ENCODE measurements at regions not wholly inside any gene's neighbourhood (a gene's known extent, or its start where the extent isn't known, plus 50 kb on each side); places are given as distances from the start of the nearest gene placed in this dataset.
"Not testable (repeated sequence)": the region's sequence is repeated elsewhere in the genome, so short reads cannot be mapped to it uniquely, and the experiment has no call there.

DNA sequence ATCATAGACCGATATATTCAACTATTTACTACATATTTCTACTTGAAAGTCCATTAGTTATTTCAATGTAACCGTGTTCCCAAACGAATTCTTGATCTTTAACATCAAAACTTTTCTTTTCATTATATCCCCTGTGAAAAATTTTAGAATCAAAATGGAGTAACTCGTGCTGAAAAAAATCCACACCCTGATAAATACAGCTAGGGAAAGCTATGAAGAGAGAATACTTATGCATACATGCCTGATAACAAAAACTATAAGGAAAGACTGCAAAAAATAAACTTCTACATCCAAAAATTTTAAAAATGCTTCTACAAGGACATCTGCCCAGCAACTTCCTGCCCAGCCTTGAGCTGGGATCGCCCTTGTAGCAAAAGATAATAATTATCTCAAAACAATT lies 2458.3 kb upstream of the PCDH20 start:
- intact Hi-C loops (cut with micrococcal nuclease) = no loop called here

DNA sequence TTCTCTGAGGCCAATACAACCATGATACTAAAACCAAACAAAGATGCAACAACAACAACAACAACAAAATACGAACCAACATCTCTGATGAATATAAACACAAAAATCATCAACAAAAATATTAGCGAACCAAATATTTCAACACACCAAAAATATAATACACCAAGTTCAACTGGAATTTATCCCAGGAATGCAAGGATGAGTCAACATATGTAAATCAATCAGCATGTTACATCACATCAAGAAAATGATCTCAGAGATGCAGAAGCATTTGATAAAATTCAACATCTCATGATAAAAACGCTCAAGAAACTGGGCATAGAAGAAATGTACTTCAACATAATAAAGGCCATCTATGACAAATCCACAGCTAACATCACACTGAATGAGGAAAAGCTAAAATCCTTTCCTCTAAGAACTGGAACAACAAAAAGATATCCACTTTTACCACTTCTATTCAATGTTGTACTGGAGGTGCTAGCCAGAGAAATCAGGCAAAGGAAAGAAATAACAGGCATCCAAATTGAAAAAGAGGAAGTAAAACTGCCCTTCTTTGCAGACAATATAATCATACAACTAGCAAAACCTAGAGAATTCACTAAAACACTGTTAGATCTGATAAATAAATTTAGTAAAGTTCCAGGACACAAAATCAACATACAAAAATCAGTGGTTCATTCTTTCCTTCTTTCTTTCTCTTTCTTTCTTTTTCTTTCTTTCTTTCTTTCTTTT lies 2448.7 kb upstream of the PCDH20 start:
- intact Hi-C loops (cut with micrococcal nuclease) = no loop called here

DNA sequence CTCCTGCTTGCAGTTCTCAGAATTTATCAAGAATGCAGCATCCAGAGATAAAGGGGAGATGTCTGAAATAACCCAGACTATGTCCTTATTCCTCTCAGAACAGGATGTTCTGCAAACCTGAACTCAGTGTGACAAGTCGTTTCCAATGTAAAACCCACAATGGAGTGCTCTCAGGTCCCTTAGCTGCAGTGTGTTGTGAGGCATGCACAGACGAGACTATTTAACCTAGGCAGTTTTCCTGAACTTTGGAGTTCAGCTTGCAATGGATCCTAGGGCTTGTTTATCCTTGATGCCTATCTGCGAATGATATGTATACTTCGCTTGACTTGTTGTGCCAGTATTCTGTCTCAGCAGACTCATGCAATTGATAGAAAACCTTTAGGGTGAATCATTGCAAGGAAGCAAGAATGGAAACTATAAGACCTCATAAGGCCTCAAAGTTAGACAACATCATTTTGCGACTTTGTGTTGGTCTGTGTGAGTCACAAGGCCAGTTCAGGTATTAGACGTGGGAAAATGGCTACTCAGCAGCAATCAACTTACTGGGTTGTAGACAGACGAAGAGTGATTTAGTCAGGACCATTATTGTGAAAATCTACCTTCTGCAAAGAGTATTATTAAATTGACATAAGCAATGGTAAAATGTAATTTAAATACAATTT lies 2439.9 kb upstream of the PCDH20 start:
- intact Hi-C loops (cut with micrococcal nuclease) = no loop called here

DNA sequence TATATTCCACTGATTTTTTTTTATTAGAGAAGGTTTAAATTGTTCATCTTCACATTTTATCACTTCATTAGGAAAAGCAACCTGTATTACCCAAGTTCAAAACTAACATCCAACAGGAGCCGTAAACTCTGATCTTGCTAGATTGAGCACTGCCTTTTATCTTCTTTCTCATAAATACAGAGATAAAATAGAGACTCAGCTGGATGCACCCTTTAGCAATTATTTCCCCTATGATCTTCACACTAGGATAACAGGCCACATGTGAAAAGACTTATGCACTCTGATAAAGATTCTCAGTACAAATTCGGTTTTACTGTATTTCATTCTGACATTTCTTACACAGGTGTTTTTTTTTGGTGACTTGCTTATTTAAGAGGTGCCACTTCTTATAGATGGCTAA lies 2438.2 kb upstream of the PCDH20 start:
- intact Hi-C loops (cut with micrococcal nuclease) = no loop called here

DNA sequence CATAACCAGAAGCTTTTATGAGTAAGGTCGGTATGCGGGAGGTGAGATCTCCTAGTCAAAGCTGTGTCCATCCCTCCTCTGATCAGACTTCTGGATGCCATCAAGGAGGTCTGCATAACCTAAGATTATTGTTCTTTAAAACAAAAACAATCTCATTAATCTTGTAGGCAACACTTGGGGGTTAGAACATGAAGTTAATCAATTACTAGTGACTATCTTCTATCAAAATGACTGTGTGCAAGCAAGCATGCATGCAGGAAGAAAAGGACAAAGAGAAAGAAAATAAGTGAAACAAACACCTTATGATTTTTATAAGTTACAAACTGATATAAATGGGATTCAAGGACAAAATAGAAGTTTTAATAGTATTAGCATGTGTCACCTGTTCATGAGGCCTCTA lies 2435.9 kb upstream of the PCDH20 start:
- intact Hi-C loops (cut with micrococcal nuclease) = no loop called here

DNA sequence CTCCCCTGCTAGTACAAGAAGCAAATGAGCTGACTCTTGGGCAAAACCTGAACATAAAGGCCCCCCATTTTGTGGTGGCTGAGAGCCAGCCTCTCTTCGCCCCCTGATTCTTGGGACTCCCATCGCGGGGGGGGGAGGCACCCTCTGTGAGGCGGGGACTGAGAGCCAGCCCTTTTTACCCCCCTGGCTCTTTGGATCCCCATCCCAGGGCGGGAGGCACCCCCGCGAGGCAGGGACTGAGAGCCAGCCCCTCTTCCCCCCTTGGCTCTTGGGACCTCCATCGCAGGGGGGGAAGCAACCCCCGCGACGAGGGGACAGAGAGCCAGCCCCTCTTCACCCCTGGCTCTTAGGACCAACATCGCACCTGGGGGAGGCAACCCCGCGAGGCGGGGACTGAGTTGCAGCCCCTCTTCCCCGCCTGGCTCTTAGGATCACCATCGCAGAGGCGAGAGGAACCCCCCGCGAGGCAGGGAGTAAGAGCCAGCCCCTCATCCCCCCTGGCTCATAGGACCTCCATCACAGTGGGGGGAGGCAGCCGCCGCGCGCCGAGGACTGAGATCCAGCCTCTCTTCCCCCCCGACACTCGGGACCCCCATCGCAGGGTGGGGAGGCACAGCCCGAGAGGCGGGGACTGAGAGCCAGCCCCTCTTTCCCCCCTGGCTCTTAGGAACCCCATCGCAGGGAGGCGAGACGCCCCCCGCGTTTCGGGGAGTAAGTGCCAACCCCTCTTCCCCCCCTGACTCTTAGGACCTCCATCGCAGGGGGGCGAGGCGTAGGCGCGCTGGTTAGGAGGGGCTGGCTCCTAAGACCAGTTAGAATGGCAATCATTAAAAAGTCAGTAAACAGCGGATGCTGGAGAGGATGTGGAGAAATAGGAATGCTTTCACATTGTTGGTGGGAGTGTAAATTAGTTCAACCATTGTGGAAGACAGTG lies 2428.4 kb upstream of the PCDH20 start:
- intact Hi-C loops (cut with micrococcal nuclease) = no loop called here

DNA sequence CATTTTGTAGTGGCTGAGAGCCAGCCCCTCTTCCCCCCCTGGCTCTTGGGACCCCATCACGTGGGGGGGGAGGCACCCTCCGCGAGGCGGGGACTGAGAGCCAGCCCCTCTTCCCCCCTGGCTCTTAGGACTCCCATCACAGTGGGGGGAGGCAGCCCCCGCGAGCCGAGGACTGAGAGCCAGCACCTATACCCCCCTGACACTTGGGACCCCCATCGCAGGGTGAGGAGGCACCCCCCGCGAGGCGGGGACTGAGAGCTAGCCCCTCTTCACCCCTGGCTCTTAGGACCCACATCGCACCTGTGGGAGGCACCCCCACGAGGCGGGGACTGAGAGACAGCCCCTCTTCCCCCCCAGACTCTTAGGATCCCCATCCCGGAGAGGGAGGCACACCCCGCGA lies 2426.5 kb upstream of the PCDH20 start:
- intact Hi-C loops (cut with micrococcal nuclease) = no loop called here

DNA sequence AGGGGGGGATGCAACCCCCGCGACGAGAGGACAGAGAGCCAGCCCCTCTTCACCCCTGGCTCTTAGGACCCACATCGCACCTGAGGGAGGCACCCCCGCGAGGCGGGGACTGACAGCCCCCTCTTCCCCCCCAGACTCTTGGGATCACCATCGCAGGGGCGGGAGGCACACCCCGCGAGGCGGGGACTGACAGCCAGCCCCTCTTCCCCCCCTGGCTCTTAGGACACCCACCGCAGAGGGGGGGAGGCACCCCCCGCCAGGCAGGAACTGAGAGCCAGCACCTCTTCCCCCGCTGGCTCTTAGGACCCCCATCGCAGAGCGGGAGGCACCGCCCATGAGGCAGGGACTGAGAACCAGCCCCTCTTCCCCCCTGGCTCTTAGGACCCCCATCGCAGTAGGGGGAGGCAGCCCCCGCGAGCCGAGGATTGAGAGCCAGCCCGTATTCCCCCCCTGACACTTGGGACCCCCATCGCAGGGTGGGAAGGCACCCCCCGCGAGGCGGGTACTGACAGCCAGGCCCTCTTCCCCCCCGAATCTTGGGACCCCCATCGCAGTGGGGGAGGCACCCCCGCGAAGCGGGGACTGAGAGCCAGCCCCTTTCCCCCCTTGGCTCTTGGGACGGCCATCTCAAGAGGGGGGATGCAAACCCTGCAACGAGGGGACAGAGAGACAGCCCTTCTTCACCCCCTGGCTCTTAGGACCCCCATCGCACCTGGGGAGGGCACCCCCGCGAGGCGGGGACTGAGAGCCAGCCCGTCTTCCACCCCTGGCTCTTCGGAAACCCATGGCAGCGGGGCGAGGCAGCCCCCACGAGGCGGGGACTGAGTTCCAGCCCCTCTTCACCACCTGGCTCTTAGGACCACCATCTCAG lies 2425.1 kb upstream of the PCDH20 start:
- intact Hi-C loops (cut with micrococcal nuclease) = no loop called here

DNA sequence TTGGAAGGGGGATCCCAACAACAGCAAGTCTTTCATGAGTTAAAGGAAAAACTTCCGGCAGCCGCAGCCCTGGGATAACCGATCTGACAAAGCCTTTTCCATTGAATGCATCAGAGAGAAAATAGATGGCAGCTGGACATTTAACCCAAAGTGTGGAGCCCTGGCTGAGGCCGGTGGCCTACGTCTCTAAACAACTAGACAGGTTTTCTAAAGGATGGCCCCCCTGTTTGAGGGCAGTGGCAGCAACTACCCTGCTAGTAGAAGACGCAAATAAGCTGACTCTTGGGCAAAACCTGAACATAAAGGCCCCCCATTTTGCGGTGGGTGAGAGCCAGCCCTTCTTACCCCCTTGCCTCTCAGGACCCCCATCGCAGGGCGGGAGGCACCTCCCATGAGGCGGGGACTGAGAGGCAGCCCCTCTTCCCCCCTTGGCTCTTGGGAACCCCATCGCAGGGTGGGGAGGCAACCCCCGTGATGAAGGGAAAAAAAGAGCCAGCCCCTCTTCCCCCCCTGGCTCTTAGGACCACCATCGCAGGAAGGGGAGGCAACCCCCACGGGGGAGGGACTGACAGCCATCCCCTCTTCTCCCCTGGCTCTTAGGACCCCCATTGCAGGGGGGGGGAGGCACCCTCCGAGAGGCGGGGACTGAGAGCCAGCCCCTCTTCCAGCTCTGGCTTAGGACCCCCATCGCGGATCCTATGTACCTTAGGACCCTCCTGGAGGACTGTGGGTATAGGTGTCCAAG lies 2422.9 kb upstream of the PCDH20 start:
- intact Hi-C loops (cut with micrococcal nuclease) = no loop called here

DNA sequence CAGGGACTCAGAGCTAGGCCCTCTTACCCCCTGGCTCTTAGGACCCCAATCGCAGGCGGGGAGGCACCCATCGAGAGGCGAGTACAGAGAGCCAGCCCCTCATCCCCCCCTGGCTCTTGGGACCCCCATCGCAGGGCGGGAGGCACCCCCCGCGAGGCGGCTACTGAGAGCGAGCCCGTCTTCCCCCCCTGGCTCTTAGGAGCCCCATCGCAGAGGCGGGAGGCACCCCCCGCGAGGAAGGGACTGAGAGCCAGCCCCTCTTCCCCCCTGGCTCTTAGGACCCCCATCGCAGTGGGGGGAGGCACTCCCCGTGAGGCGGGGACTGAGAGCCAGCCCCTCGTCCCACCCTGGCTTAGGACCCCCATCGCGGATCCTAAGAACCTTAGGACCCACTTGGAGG lies 2422.1 kb upstream of the PCDH20 start:
- intact Hi-C loops (cut with micrococcal nuclease) = not testable (repeated sequence)

DNA sequence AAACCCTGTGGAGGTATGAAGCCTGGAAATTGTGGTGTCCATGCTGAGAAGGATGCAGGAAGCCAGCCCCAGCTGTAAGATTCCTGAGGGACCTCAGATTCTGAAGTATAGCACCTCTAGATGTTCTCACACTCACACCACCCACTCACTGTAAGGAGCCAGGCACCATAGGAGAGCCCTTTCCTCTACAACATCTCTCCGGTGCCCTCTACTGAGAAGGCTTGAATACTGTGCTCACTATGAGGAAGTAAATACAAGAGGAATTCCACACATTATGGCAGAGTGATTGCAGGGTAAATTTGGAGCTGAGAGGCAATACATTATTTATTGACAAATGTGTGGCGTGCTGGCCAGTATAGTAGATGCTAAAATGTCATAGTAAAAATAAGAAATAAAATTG lies 2414.0 kb upstream of the PCDH20 start:
- intact Hi-C loops (cut with micrococcal nuclease) = not testable (repeated sequence)

DNA sequence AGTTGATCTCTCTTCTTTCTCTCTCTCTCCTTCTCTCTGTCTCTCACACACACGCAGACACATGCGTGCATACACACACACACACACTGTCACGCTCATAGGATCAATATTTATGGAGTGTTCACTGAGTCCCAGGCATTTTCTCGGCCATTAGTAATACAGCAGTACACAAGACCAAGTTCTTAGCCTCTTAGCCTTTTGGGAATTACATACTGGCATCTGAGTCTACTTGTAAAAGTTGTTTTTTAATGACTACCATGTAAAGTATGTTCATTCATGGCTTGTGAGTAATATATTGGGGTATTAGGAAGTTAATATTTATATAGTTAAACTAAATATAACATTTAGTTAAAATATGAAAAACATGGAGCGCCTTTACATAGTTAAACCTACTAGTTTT lies 2406.1 kb upstream of the PCDH20 start:
- intact Hi-C loops (cut with micrococcal nuclease) = not testable (repeated sequence)

DNA sequence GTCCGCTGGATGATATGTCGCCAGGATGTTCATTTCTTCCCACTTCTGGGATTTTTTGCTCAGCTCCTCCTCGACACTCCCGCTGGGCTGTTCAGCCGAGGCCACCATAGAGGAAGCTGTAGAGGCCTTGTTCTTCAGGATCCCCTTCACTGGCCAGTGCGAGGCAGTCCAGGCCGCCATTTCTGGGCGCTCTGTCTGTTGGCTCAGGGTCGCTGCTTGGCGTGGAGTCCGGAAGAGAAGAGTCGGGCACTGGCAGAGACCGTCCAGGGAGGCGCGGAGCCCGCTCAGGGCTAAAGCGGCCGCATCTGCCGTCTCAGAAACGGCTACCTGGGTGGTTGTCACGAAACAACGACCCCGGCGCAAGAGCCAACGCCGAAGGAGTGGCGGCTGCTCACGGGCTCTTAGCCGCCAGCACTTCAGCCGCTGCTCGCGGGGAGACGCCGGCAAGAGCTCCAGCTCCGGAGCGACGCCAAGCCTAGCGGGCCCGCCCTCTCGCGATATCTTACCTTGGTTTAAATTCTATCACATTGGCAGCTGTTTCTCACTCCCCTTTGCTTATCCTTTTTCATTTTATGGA lies 2395.9 kb upstream of the PCDH20 start:
- intact Hi-C loops (cut with micrococcal nuclease) = not testable (repeated sequence)

DNA sequence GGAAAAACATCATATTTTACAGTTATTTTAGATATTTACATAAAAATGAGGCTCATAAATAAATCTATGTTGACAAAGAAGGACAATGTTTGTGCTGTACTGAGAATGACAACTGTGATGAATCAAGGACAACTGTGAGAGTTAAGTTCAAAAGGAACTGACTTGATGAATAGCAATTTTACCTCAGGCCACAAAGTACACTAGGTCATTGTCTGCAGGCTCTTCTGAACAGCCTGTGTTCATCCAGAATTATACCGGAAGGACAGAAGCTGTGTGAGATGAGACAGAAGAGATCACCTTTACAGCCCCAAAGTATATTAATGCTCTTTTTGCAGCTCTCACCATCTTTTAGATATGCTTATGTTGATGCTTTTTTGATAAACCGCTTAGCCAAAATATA lies 2375.5 kb upstream of the PCDH20 start:
- intact Hi-C loops (cut with micrococcal nuclease) = not testable (repeated sequence)

DNA sequence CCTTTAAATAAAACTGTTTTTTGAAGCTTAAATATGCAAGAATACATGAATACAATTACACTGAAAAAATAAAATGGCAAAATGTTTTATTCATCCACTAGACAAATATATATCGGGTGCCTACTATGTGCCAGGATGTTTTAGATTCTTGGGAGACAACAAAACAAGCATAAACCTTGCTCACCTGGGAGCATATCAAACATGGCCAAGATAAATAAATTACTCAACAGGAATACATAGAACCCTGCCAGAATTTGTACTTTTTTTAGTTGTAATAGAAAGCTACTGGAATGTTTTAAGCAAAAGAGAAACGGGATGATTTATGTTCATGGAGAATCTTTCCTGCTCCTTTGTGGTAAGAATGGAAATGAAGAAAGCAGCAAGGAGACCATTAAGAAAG lies 2358.5 kb upstream of the PCDH20 start:
- intact Hi-C loops (cut with micrococcal nuclease) = no loop called here

DNA sequence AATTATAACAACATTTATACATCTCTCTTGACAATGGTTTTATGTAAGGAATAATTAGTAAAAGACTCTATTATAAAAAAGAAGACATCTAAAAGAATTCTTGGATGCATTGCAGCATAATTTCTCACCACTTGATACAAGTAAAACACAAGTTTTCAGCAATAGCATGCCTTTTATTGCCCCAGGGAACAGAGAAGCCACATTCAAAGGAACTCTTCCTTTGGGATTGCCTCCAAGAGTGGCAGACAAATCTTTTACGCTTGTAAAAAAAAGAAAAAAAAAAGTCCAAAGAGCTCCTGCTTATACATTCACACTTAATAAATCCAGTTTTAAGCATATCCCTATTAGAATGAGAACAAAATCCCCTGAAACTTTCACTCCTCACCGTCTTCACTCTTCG lies 2357.8 kb upstream of the PCDH20 start:
- intact Hi-C loops (cut with micrococcal nuclease) = no loop called here

DNA sequence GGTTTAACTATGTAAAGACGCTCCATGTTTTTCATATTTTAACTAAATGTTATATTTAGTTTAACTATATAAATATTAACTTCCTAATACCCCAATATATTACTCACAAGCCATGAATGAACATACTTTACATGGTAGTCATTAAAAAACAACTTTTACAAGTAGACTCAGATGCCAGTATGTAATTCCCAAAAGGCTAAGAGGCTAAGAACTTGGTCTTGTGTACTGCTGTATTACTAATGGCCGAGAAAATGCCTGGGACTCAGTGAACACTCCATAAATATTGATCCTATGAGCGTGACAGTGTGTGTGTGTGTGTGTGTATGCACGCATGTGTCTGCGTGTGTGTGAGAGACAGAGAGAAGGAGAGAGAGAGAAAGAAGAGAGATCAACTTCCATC lies 2342.0 kb upstream of the PCDH20 start:
- intact Hi-C loops (cut with micrococcal nuclease) = not testable (repeated sequence)

DNA sequence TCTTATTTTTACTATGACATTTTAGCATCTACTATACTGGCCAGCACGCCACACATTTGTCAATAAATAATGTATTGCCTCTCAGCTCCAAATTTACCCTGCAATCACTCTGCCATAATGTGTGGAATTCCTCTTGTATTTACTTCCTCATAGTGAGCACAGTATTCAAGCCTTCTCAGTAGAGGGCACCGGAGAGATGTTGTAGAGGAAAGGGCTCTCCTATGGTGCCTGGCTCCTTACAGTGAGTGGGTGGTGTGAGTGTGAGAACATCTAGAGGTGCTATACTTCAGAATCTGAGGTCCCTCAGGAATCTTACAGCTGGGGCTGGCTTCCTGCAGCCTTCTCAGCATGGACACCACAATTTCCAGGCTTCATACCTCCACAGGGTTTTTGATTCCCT lies 2334.2 kb upstream of the PCDH20 start:
- intact Hi-C loops (cut with micrococcal nuclease) = not testable (repeated sequence)

DNA sequence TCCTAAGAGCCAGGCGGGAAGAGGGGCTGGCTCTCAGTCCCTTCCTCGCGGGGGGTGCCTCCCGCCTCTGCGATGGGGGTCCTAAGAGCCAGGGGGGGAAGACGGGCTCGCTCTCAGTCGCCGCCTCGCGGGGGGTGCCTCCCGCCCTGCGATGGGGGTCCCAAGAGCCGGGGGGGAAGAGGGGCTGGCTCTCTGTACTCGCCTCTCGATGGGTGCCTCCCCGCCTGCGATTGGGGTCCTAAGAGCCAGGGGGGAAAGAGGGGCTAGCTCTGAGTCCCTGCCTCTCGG lies 2326.1 kb upstream of the PCDH20 start:
- intact Hi-C loops (cut with micrococcal nuclease) = not testable (repeated sequence)

Data from T-helper 1 cell treated with Interleukin-12 subunit alpha and Interleukin-12 subunit beta and Interleukin-4 antibody, amounts not matched to agents 30 ng/mL and 1 ng/mL, for 36 hours (primary cell).